IMR-90 (cell line): ENCODE measurements at regions not wholly inside any gene's neighbourhood (a gene's known extent, or its start where the extent isn't known, plus 50 kb on each side); places are given as distances from the start of the nearest gene placed in this dataset.

Source experiments
- BHLHE40 ChIP-seq: fragments of 150-350 bp; IDR thresholded peaks from 2 replicates; pipeline ENCODE4 v1.6.1; 2016; ENCODE audit warnings: mild to moderate bottlenecking, low read depth, low read length
- FOS ChIP-seq: fragments of 150-350 bp; IDR thresholded peaks from 2 replicates; pipeline ENCODE4 v1.6.1; 2016; ENCODE audit warnings: low read depth, low read length
- MAFK ChIP-seq: IDR thresholded peaks from 2 replicates; pipeline ENCODE4 v1.6.1; 2012; ENCODE audit warnings: low read depth, low read length, improper control_type of control experiment
- MAZ ChIP-seq: IDR thresholded peaks from 2 replicates; pipeline ENCODE4 v1.6.1; 2012; ENCODE audit warnings: low read depth, mild to moderate bottlenecking, low read length, improper control_type of control experiment, moderate library complexity, borderline replicate concordance
- NFE2L2 ChIP-seq: fragments of 150-350 bp; IDR thresholded peaks from 2 replicates; pipeline ENCODE4 v1.6.1; 2016; ENCODE audit warnings: low read depth, mild to moderate bottlenecking, low read length
- POLR2A ChIP-seq: IDR thresholded peaks from 2 replicates; pipeline ENCODE4 v1.6.1; 2012; ENCODE audit warnings: mild to moderate bottlenecking, low read depth, low read length
- RAD21 ChIP-seq: IDR thresholded peaks from 2 replicates; pipeline ENCODE4 v1.6.1; 2012; ENCODE audit warnings: low read length, improper control_type of control experiment
- RCOR1 ChIP-seq: IDR thresholded peaks from 2 replicates; pipeline ENCODE4 v1.6.1; 2012; ENCODE audit warnings: mild to moderate bottlenecking, low read length, improper control_type of control experiment; ENCODE audit not compliant: insufficient replicate concordance
- RFX5 ChIP-seq: IDR thresholded peaks from 2 replicates; pipeline ENCODE4 v1.8.0; 2012; ENCODE audit warnings: low read depth, mild to moderate bottlenecking, low read length, moderate library complexity
- SMC3 ChIP-seq: fragments of 150-350 bp; IDR thresholded peaks from 2 replicates; pipeline ENCODE4 v1.6.1; 2016; ENCODE audit warnings: low read depth, mild to moderate bottlenecking, antibody characterized with exemption, low read length, moderate library complexity
- TF ChIP-seq, protein P1 (sequence below): conservative IDR thresholded peaks from 2 replicates; pipeline ENCODE4 v1.5.1; 2012; ENCODE audit warnings: mild to moderate bottlenecking, low read depth, low read length, improper control_type of control experiment
- TF ChIP-seq, protein P2 (sequence below): fragments of 150-350 bp; IDR thresholded peaks from 2 replicates; pipeline ENCODE4 v1.6.1; 2017; ENCODE audit warnings: mild to moderate bottlenecking, antibody characterized with exemption, low read length, low read depth
- TF ChIP-seq, protein P3 (sequence below): fragments of 150-350 bp; IDR thresholded peaks from 2 replicates; pipeline ENCODE4 v1.6.1; 2016; ENCODE audit warnings: low read depth, mild to moderate bottlenecking, low read length, moderate library complexity, borderline replicate concordance

DNA sequence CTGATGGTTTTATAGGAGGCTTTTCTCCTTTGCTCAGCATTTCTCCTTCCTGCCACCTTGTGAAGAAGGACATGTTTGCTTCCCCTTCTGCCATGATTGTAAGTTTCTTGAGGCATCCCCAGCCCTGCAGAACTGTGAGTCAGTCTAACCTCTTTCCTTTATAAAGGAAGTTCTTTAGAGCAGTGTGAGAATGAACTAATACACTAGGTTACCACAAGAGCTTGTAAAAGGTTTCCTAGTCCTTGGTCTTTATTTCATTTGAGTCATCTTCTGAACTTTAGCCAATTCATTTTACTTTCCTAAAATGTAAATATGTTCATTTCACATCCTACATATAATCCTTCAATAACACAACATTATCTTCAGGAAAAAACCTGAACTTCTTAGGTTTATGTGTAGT is 365.3 kb downstream of the HHIPL2 start:
- TF ChIP-seq, protein P1, sequence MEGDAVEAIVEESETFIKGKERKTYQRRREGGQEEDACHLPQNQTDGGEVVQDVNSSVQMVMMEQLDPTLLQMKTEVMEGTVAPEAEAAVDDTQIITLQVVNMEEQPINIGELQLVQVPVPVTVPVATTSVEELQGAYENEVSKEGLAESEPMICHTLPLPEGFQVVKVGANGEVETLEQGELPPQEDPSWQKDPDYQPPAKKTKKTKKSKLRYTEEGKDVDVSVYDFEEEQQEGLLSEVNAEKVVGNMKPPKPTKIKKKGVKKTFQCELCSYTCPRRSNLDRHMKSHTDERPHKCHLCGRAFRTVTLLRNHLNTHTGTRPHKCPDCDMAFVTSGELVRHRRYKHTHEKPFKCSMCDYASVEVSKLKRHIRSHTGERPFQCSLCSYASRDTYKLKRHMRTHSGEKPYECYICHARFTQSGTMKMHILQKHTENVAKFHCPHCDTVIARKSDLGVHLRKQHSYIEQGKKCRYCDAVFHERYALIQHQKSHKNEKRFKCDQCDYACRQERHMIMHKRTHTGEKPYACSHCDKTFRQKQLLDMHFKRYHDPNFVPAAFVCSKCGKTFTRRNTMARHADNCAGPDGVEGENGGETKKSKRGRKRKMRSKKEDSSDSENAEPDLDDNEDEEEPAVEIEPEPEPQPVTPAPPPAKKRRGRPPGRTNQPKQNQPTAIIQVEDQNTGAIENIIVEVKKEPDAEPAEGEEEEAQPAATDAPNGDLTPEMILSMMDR, result no peak
- TF ChIP-seq RCOR1 (no peak), NFE2L2 (no peak), SMC3 (no peak), RFX5 (no peak), FOS (no peak), MAZ (no peak), RAD21 (no peak), POLR2A (no peak), BHLHE40 (no peak), MAFK (no peak)
- TF ChIP-seq, protein P2, sequence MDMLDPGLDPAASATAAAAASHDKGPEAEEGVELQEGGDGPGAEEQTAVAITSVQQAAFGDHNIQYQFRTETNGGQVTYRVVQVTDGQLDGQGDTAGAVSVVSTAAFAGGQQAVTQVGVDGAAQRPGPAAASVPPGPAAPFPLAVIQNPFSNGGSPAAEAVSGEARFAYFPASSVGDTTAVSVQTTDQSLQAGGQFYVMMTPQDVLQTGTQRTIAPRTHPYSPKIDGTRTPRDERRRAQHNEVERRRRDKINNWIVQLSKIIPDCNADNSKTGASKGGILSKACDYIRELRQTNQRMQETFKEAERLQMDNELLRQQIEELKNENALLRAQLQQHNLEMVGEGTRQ, result no peak
- TF ChIP-seq, protein P3, sequence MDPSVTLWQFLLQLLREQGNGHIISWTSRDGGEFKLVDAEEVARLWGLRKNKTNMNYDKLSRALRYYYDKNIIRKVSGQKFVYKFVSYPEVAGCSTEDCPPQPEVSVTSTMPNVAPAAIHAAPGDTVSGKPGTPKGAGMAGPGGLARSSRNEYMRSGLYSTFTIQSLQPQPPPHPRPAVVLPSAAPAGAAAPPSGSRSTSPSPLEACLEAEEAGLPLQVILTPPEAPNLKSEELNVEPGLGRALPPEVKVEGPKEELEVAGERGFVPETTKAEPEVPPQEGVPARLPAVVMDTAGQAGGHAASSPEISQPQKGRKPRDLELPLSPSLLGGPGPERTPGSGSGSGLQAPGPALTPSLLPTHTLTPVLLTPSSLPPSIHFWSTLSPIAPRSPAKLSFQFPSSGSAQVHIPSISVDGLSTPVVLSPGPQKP, result no peak
